LNCAP (cell line): ENCODE measurements at regions not wholly inside any gene's neighbourhood (a gene's known extent, or its start where the extent isn't known, plus 50 kb on each side); places are given as distances from the start of the nearest gene placed in this dataset.

ENCODE experiments used
- TF ChIP-seq, protein P1 (sequence below): fragments of 450-650 bp; IDR thresholded peaks from 2 replicates; pipeline ENCODE4 v1.5.1; 2017; ENCODE audit warnings: mild to moderate bottlenecking

DNA sequence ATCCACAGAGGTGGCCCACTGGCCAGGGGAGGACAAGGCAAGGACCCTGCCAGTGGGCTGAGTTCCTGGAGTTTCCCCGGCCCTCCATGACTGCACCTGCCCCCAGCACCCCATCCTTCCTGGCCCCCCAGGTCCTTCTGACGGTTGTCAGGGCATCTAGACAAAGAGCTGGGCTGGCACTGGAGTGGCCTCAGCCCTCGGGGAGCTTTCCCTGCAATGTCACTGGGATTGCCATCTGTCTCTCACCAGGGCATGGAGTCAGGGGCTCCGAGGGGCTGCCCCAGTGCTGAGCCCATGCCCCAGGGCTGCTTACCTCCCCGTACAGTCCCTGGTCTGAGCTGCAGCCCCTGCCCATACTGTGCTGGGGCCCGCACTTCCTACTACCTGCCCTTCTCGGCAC is 446.5 kb upstream of the MKI67 start:
- TF ChIP-seq, protein P1, sequence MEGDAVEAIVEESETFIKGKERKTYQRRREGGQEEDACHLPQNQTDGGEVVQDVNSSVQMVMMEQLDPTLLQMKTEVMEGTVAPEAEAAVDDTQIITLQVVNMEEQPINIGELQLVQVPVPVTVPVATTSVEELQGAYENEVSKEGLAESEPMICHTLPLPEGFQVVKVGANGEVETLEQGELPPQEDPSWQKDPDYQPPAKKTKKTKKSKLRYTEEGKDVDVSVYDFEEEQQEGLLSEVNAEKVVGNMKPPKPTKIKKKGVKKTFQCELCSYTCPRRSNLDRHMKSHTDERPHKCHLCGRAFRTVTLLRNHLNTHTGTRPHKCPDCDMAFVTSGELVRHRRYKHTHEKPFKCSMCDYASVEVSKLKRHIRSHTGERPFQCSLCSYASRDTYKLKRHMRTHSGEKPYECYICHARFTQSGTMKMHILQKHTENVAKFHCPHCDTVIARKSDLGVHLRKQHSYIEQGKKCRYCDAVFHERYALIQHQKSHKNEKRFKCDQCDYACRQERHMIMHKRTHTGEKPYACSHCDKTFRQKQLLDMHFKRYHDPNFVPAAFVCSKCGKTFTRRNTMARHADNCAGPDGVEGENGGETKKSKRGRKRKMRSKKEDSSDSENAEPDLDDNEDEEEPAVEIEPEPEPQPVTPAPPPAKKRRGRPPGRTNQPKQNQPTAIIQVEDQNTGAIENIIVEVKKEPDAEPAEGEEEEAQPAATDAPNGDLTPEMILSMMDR, result no peak

- TF ChIP-seq, protein P1, result no peak
These were observed 447.1 kb upstream of the MKI67 start for GRCh38 chr10:128573281-128573845.

- TF ChIP-seq, protein P1, result no peak
These were observed 447.8 kb upstream of the MKI67 start for GRCh38 chr10:128573986-128574385.

DNA sequence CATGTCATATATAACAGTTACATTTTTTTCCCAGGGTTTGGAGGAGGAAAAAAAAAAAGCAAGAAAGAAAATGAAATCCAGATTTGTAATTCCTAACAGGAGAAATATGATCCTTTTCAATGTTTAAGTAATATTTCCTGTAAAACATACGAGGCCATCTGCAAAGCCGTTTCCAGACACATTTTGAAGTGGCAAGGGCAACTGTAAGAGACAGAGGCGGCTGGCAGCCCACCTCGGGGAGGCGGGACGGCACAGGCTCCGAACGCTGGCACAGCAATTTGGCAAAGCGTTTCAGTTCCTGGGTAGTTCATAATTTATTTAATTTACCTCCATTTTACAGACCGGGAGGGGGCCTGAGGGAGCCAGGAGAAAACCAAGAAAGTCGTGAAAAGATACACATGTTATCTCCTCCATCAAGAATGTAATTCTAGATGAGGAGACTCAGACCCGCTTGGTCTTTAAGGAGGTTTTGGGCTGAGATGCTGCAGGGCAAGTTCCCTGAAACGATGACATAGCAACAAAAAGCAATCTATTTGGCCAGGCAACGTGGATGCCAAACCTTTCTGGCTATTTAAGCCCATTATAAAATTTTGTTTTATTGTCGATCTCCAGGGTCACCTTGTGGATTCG is 448.5 kb upstream of the MKI67 start:
- TF ChIP-seq, protein P1, result no peak

DNA sequence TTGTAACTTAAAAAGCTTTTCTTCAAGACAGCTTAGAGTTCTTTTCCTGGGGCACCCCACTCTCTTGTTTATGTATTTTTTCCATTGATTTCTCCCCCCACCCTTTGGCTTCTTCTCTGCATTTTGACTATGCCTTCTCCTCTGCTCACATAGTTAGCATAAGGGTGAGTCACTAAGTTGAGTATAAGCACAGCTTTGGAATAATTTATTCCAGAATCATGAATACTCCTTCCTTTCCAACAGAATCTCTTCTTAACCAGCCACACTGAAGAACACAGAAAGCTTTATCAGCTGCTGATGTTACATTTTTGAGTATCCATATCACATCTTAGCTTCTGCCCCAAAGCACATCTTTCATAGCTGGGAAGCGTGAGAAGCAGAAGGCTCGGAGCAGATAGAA is 449.5 kb upstream of the MKI67 start:
- TF ChIP-seq, protein P1, result no peak

DNA sequence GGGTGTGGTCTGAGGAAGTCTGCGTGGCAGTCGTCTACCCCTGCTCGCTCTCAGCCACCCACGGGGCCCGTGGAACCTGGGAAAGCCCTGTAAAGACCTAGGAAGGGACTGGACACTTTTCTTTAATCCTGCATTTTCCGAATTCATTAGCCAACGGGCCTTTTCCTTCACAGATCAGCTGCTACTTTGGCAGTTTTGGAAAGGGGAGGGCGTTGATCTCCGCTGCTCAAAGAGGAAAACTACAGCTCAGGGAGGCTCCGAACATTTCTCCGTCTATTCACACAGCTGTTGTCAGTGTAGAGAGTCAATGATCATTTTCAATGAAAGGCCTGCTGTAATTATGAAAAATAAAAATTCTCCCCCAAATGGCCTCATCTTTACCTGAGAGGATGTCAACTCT is 450.1 kb upstream of the MKI67 start:
- TF ChIP-seq, protein P1, result no peak

- TF ChIP-seq, protein P1, result no peak
These were observed 450.9 kb upstream of the MKI67 start for GRCh38 chr10:128576943-128577670.
